ENCODE measurements at regions not wholly inside any gene's neighbourhood (a gene's known extent, or its start where the extent isn't known, plus 50 kb on each side); places are given as distances from the start of the nearest gene placed in this dataset.

DNA sequence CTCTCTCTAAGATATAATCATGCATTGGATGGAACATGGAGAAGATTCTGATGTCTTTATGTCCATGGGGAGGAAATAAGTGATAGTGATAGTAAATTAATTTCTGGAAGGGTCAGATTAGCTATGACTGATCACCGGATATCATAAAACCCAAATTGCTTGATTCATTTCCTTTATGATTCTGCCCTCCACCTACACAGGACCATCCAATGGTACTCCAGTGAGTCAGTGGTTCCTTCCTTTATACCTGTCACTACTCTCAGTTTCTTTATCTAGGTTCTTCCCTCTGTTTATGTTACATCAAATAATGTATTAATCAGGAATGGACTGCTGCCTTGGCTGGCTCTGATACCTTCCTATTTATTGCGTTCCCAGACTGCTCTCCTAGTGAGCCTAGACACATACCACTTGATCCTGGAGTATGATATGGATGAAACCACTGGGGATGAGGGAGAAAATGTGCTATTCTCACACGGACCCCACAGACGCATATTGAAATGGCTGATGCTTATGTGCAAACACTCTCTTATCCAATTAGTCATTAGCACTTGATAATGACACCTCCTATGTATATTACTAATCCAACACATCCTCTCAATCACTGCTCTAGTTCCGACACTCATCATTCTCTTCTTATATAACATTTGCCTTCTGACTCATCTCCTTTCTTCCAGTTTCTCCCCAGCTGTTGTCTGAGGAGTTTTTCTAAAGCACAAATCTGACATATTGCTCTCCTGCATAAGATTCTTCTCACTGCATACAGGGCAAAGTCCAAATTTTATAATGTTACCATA, 315.6 kb downstream of the INSIG2 start:
- Histone ChIP-seq H3K79me2 (ENCODE audit: insufficient read depth, low read length) (no peaks in the 10 kb centered on the region), H4K20me1 (ENCODE audit: insufficient read depth, low read length) (no peaks in the 10 kb centered on the region), H3K4me2 (ENCODE audit: low read length) (no peak overlapping the region), H3K9me2 (ENCODE audit: low read depth, low read length) (no peaks in the 10 kb centered on the region), H3K27ac (ENCODE audit: low read depth, low read length, poor library complexity, severe bottlenecking) (no peak overlapping the region), H3K9ac (ENCODE audit: low read length) (no peak overlapping the region), H3K4me3 (ENCODE audit: low read depth, low read length, poor library complexity, severe bottlenecking) (no peak overlapping the region), H3K9me3 (ENCODE audit: low read length) (no peaks in the 10 kb centered on the region), H3F3A (ENCODE audit: insufficient read depth, low read length) (no peaks in the 10 kb centered on the region), H2AFZ (ENCODE audit: low read length) (no peak overlapping the region), H3K27me3 (ENCODE audit: insufficient read depth, low read length) (no peaks in the 10 kb centered on the region), H3K36me3 (ENCODE audit: insufficient read depth, low read length) (no peaks in the 10 kb centered on the region), H3K4me1 (ENCODE audit: insufficient read depth, low read length, severe bottlenecking) (no peaks in the 10 kb centered on the region)
- TF ChIP-seq EZH2 (IDR thresholded peaks at IDR 0.05; ENCODE audit: borderline replicate concordance, low read length) = no peak
- TF ChIP-seq, protein P1, sequence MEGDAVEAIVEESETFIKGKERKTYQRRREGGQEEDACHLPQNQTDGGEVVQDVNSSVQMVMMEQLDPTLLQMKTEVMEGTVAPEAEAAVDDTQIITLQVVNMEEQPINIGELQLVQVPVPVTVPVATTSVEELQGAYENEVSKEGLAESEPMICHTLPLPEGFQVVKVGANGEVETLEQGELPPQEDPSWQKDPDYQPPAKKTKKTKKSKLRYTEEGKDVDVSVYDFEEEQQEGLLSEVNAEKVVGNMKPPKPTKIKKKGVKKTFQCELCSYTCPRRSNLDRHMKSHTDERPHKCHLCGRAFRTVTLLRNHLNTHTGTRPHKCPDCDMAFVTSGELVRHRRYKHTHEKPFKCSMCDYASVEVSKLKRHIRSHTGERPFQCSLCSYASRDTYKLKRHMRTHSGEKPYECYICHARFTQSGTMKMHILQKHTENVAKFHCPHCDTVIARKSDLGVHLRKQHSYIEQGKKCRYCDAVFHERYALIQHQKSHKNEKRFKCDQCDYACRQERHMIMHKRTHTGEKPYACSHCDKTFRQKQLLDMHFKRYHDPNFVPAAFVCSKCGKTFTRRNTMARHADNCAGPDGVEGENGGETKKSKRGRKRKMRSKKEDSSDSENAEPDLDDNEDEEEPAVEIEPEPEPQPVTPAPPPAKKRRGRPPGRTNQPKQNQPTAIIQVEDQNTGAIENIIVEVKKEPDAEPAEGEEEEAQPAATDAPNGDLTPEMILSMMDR (IDR thresholded peaks at IDR 0.05; ENCODE audit: low read length) = no peak

DNA sequence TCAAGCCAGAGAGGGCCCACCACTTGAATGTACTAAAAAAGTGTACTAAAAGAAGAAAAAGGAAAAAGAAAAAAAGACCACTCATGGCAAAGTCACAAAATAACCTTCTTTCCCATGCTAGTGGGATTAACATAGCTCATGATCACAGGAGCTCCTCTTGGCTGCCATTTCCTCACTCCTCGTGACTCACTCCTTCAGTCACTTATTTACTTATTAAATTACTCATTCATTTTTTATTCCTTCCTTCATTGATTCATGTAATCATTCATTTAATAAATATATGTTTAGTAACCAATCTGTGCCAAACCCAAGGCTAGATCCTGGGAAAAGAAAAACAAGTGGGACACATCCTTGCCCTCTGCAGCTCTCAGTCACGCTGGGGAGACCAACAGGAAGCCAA, 300.5 kb downstream of the INSIG2 start:
- Histone ChIP-seq H3K4me2 (ENCODE audit: low read length) (no peak overlapping the region), H2AFZ (ENCODE audit: low read length) (no peak overlapping the region), H3K27ac (ENCODE audit: low read depth, low read length, poor library complexity, severe bottlenecking) (no peak overlapping the region), H3K36me3 (ENCODE audit: insufficient read depth, low read length) (no peaks in the 10 kb centered on the region), H3K79me2 (ENCODE audit: insufficient read depth, low read length) (no peaks in the 10 kb centered on the region), H3K4me1 (ENCODE audit: insufficient read depth, low read length, severe bottlenecking) (no peaks in the 10 kb centered on the region), H3K9ac (ENCODE audit: low read length) (no peak overlapping the region), H3K9me2 (ENCODE audit: low read depth, low read length) (no peaks in the 10 kb centered on the region), H3K27me3 (ENCODE audit: insufficient read depth, low read length) (no peaks in the 10 kb centered on the region), H3K4me3 (ENCODE audit: low read depth, low read length, poor library complexity, severe bottlenecking) (no peak overlapping the region), H3K9me3 (ENCODE audit: low read length) (no peaks in the 10 kb centered on the region), H4K20me1 (ENCODE audit: insufficient read depth, low read length) (no peaks in the 10 kb centered on the region), H3F3A (ENCODE audit: insufficient read depth, low read length) (no peaks in the 10 kb centered on the region)
- no peak for TF ChIP-seq EZH2 (IDR thresholded peaks at IDR 0.05; ENCODE audit: borderline replicate concordance, low read length)
- TF ChIP-seq, protein P1 (IDR thresholded peaks at IDR 0.05; ENCODE audit: low read length) = no peak

DNA sequence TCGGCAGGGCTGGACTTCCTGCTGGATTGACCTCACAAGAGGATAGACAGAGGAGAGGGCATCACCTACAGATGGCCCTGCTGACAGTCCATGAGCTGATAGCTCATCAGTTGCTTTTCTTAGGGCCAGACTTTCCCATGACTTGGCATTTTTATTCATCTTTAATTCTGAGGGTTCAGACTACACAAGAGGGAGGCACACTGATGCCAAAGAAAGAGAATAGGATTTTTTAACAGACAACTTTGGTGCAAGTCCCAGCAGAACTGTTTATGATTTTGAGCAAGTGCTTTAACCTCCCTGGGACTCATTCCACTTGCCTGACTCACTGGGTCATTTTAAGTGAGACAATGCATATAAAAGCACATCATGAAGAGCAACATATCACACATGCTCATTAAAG, 299.2 kb downstream of the INSIG2 start:
- H2AFZ ChIP-seq (ENCODE audit: low read length) = no peak overlapping the region
- no peak overlapping the region for H3K9ac ChIP-seq (ENCODE audit: low read length)
- no peak overlapping the region for H3K4me2 ChIP-seq (ENCODE audit: low read length)

More for the DNA sequence above, 299.2 kb downstream of the INSIG2 start:
- Histone ChIP-seq H3K79me2 (ENCODE audit: insufficient read depth, low read length) (no peaks in the 10 kb centered on the region), H3K9me3 (ENCODE audit: low read length) (no peaks in the 10 kb centered on the region), H3K4me1 (ENCODE audit: insufficient read depth, low read length, severe bottlenecking) (no peaks in the 10 kb centered on the region), H3F3A (ENCODE audit: insufficient read depth, low read length) (no peaks in the 10 kb centered on the region), H3K27me3 (ENCODE audit: insufficient read depth, low read length) (no peaks in the 10 kb centered on the region), H3K4me3 (ENCODE audit: low read depth, low read length, poor library complexity, severe bottlenecking) (no peak overlapping the region), H3K9me2 (ENCODE audit: low read depth, low read length) (no peaks in the 10 kb centered on the region), H3K36me3 (ENCODE audit: insufficient read depth, low read length) (no peaks in the 10 kb centered on the region), H3K27ac (ENCODE audit: low read depth, low read length, poor library complexity, severe bottlenecking) (no peak overlapping the region), H4K20me1 (ENCODE audit: insufficient read depth, low read length) (no peaks in the 10 kb centered on the region)
- no peak for TF ChIP-seq EZH2 (IDR thresholded peaks at IDR 0.05; ENCODE audit: borderline replicate concordance, low read length)
- TF ChIP-seq, protein P1 (IDR thresholded peaks at IDR 0.05; ENCODE audit: low read length) = no peak
